ENCODE measurements at regions not wholly inside any gene's neighbourhood (a gene's known extent, or its start where the extent isn't known, plus 50 kb on each side); places are given as distances from the start of the nearest gene placed in this dataset.

- TF ChIP-seq EZH2 (IDR thresholded peaks at IDR 0.05; ENCODE audit: borderline replicate concordance, low read depth, low read length, severe bottlenecking) (no peak), CTCF (IDR thresholded peaks at IDR 0.05; ENCODE audit: borderline replicate concordance, extremely low read depth, low read length, poor library complexity, severe bottlenecking) (no peak)
Observed at GRCh38 chr11:119519796-119520195, 96.8 kb upstream of the THY1 start.
